ENCODE measurements at regions not wholly inside any gene's neighbourhood (a gene's known extent, or its start where the extent isn't known, plus 50 kb on each side); places are given as distances from the start of the nearest gene placed in this dataset.

DNA sequence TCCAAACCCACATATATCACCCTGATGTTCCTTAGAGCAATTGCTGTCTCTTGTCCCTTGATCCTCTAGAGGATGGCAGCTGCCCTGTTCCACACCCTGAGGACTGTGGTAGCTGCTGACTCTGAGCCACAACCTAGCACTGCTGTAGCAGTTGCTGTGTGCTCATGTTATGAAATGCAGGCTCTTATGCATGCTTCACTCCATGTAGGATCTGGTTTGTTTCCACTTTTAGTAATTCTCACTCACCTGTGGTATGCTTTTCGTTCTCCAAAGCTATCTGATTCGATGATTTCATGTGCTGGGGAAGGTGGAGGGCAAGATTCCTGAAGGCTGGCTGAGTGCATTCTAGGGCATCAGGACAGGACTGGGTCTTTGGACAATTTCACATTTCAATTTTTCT lies 649.0 kb upstream of the RAB6C start:
- Histone ChIP-seq H3K4me1 (ENCODE audit: control insufficient read depth in 5 of 5, insufficient read depth in 5 of 5, low read length in 5 of 5) (no peaks in the 10 kb centered on the region), H3K9me3 (ENCODE audit: control insufficient read depth in 5 of 5, low read length in 5 of 5) (peaks cover 0 to 5% (median 0%) of the 10 kb centered on the region in 5 donors), H3K27me3 (ENCODE audit: control insufficient read depth in 5 of 5, insufficient read depth in 4 of 5, low read length in 5 of 5) (peaks cover 0 to 1% (median 0%) of the 10 kb centered on the region in 5 donors), H3K9ac (ENCODE audit: low read length in 5 of 5) (no peak overlapping the region), H3K36me3 (ENCODE audit: control insufficient read depth in 5 of 5, insufficient read depth in 5 of 5, low read length in 5 of 5) (no peaks in the 10 kb centered on the region), H3K27ac (ENCODE audit: low read depth, low read length) (no peak overlapping the region), H3K4me3 (ENCODE audit: low read depth in 1 of 5, low read length in 5 of 5) (no peak overlapping the region)

DNA sequence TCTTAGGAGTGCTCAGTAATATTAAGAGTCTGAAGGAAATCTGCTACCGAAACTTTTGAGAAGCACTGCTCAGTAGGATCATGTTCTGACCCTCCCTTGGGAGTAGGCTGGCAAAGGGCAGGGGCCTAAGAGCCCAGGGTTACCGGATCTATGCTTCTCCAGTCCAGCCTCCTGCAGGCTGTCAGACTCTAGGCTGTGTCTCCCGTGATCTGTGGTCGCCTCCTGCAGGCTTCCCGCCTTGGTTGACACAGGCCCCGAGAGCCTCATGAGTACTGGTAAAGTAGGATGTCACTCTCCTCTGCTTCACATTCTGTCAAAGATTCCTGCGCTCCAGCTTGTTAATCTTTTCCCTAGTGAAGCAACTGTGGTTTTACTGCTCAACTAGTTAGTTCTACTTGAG lies 647.8 kb upstream of the RAB6C start:
- H3K36me3 ChIP-seq (ENCODE audit: control insufficient read depth in 5 of 5, insufficient read depth in 5 of 5, low read length in 5 of 5), result no peaks in the 10 kb centered on the region
- no peak overlapping the region for H3K9ac ChIP-seq (ENCODE audit: low read length in 5 of 5)
- no peaks in the 10 kb centered on the region for H3K4me1 ChIP-seq (ENCODE audit: control insufficient read depth in 5 of 5, insufficient read depth in 5 of 5, low read length in 5 of 5)
- H3K27me3 ChIP-seq (ENCODE audit: control insufficient read depth in 5 of 5, insufficient read depth in 4 of 5, low read length in 5 of 5), result no peaks in the 10 kb centered on the region
- H3K9me3 ChIP-seq (ENCODE audit: control insufficient read depth in 5 of 5, low read length in 5 of 5), result peaks cover 0 to 5% (median 0%) of the 10 kb centered on the region in 5 donors
- no peak overlapping the region for H3K4me3 ChIP-seq (ENCODE audit: low read depth in 1 of 5, low read length in 5 of 5)
- H3K27ac ChIP-seq (ENCODE audit: low read depth, low read length), result no peak overlapping the region

DNA sequence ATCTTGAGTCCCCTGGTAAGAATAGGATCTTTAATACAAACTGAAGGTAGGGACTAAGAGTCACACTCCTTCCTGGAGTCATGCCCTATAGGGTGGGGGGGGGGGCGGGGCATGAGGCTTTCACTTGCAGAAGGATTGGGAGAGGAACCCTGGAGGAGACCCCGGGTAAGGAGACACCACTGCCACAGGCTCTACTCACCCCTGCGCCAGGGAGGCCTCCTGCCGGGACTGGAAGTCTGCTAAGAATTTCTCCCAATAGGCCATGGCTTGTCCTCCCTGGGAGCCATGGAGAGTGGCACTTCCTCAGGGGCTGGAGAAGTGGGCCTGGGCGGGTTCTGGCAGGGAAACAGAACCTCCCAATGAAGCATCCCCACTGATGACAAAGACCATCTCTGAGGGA lies 645.3 kb upstream of the RAB6C start:
- Histone ChIP-seq H3K4me3 (ENCODE audit: low read depth in 1 of 5, low read length in 5 of 5) (no peak overlapping the region), H3K9ac (ENCODE audit: low read length in 5 of 5) (no peak overlapping the region), H3K4me1 (ENCODE audit: control insufficient read depth in 5 of 5, insufficient read depth in 5 of 5, low read length in 5 of 5) (no peaks in the 10 kb centered on the region), H3K36me3 (ENCODE audit: control insufficient read depth in 5 of 5, insufficient read depth in 5 of 5, low read length in 5 of 5) (no peaks in the 10 kb centered on the region), H3K27ac (ENCODE audit: low read depth, low read length) (no peak overlapping the region), H3K27me3 (ENCODE audit: control insufficient read depth in 5 of 5, insufficient read depth in 4 of 5, low read length in 5 of 5) (peaks cover 0 to 3% (median 0%) of the 10 kb centered on the region in 5 donors), H3K9me3 (ENCODE audit: control insufficient read depth in 5 of 5, low read length in 5 of 5) (peaks cover 0 to 5% (median 0%) of the 10 kb centered on the region in 5 donors)

DNA sequence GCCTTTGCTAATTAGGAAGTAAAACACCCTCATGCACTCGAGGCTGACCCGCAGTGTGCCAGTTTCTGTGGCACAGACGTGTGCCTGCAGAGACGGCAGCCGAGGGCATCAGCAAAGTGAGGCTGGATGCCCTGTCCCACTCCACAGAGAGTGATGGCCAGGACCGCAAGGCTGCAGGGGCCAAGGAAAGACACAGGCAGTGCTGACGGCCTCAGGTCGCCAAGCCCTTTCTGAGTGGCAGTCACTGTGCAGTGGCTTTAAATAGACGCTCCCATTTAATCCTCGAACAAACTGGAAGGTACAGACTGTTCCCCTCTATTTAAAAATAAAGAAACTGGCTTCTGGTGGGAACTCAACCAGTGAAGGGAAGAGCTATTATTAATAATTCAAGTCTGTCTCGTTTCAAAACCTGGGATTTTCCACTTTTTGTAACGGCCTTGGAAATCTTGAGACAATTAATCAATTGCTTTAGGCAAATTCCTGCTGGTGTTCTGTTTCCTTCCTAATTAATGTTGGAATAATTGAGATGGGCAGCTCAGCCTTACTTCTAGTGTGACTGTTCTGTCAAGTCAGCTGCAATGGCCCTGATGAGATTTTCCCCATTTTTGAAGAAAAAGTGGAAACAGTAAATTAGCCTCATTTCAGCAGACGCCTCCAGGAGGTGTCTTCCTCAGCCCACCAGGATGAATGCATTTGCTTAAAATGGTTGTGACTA lies 644.6 kb upstream of the RAB6C start:
- Histone ChIP-seq H3K4me1 (ENCODE audit: control insufficient read depth in 5 of 5, insufficient read depth in 5 of 5, low read length in 5 of 5) (no peaks in the 10 kb centered on the region), H3K9ac (ENCODE audit: low read length in 5 of 5) (no peak overlapping the region), H3K9me3 (ENCODE audit: control insufficient read depth in 5 of 5, low read length in 5 of 5) (peaks cover 0 to 2% (median 0%) of the 10 kb centered on the region in 5 donors), H3K36me3 (ENCODE audit: control insufficient read depth in 5 of 5, insufficient read depth in 5 of 5, low read length in 5 of 5) (no peaks in the 10 kb centered on the region), H3K4me3 (ENCODE audit: low read depth in 1 of 5, low read length in 5 of 5) (no peak overlapping the region), H3K27me3 (ENCODE audit: control insufficient read depth in 5 of 5, insufficient read depth in 4 of 5, low read length in 5 of 5) (peaks cover 0 to 3% (median 0%) of the 10 kb centered on the region in 5 donors), H3K27ac (ENCODE audit: low read depth, low read length) (no peak overlapping the region)

DNA sequence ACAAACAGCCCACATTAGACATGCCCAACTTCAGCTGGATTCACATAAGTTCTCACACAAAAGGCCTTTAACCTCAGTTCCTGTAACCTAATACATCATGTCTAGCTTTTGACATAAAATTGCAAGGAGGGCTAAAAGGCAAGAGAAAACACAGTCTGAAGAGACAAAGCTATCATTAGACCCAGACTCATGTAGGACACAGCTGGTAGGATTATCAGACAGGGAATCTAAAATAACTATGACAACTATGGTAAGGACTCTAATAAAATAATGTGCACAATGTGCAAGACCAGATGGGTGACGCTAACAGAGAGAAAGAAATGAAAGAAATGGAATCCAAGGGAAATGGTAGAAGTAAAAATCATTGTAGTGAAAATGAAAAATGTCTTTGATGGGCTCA lies 643.2 kb upstream of the RAB6C start:
- no peaks in the 10 kb centered on the region for H3K4me1 ChIP-seq (ENCODE audit: control insufficient read depth in 5 of 5, insufficient read depth in 5 of 5, low read length in 5 of 5)
- H3K4me3 ChIP-seq (ENCODE audit: low read depth in 1 of 5, low read length in 5 of 5), result no peak overlapping the region
- H3K36me3 ChIP-seq (ENCODE audit: control insufficient read depth in 5 of 5, insufficient read depth in 5 of 5, low read length in 5 of 5), result no peaks in the 10 kb centered on the region
- H3K27ac ChIP-seq (ENCODE audit: low read depth, low read length), result no peak overlapping the region
- peaks cover 0 to 3% (median 0%) of the 10 kb centered on the region in 5 donors for H3K27me3 ChIP-seq (ENCODE audit: control insufficient read depth in 5 of 5, insufficient read depth in 4 of 5, low read length in 5 of 5)
- no peak overlapping the region for H3K9ac ChIP-seq (ENCODE audit: low read length in 5 of 5)
- peaks cover 0 to 4% (median 0%) of the 10 kb centered on the region in 5 donors for H3K9me3 ChIP-seq (ENCODE audit: control insufficient read depth in 5 of 5, low read length in 5 of 5)

DNA sequence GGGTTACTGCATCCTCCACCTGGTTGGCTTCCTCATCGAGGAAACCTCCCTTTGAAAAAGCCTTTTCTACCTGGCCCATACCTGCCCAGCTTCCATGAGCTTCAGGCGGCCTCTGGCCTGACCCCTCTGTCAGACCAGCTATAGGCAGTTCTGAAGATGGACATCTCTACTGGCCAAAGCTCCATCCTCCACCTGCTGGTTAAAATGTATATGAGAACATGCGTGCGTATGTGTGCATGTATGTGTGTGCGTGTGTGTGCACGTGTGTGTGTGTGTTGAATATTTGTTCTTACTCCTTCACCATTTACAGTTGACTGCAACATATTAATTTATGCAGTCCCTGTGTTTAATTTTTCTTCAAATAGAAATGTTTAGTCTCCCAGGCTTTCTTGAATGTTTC lies 642.4 kb upstream of the RAB6C start:
- H3K4me3 ChIP-seq (ENCODE audit: low read depth in 1 of 5, low read length in 5 of 5), result no peak overlapping the region
- no peaks in the 10 kb centered on the region for H3K4me1 ChIP-seq (ENCODE audit: control insufficient read depth in 5 of 5, insufficient read depth in 5 of 5, low read length in 5 of 5)
- H3K9me3 ChIP-seq (ENCODE audit: control insufficient read depth in 5 of 5, low read length in 5 of 5), result peaks cover 0 to 4% (median 0%) of the 10 kb centered on the region in 5 donors
- peaks cover 0 to 3% (median 0%) of the 10 kb centered on the region in 5 donors for H3K27me3 ChIP-seq (ENCODE audit: control insufficient read depth in 5 of 5, insufficient read depth in 4 of 5, low read length in 5 of 5)
- no peaks in the 10 kb centered on the region for H3K36me3 ChIP-seq (ENCODE audit: control insufficient read depth in 5 of 5, insufficient read depth in 5 of 5, low read length in 5 of 5)
- no peak overlapping the region for H3K27ac ChIP-seq (ENCODE audit: low read depth, low read length)
- no peak overlapping the region for H3K9ac ChIP-seq (ENCODE audit: low read length in 5 of 5)

DNA sequence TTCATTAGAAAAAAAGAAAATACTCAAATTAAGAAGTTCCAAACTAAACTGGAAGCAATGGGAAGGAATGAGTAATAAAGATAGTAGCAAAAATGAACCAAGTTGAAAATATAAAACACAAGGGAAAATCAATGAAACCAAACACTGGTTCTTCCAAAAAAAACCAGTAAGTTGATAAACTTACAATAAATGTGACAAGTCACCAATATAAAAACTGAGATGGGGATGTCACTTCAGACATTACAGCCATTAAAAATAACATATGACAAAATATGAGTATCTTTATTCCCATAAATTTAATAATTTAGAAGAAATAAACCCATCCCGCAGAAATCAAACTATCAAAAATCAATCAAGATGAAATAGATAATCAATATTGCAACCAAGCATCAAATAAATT lies 633.9 kb upstream of the RAB6C start:
- H3K4me3 ChIP-seq (ENCODE audit: low read depth in 1 of 5, low read length in 5 of 5), result no peak overlapping the region
- H3K9ac ChIP-seq (ENCODE audit: low read length in 5 of 5), result no peak overlapping the region
- no peaks in the 10 kb centered on the region for H3K4me1 ChIP-seq (ENCODE audit: control insufficient read depth in 5 of 5, insufficient read depth in 5 of 5, low read length in 5 of 5)
- no peaks in the 10 kb centered on the region for H3K36me3 ChIP-seq (ENCODE audit: control insufficient read depth in 5 of 5, insufficient read depth in 5 of 5, low read length in 5 of 5)
- no peak overlapping the region for H3K27ac ChIP-seq (ENCODE audit: low read depth, low read length)
- no peaks in the 10 kb centered on the region for H3K27me3 ChIP-seq (ENCODE audit: control insufficient read depth in 5 of 5, insufficient read depth in 4 of 5, low read length in 5 of 5)
- H3K9me3 ChIP-seq (ENCODE audit: control insufficient read depth in 5 of 5, low read length in 5 of 5), result peaks cover 0 to 4% (median 0%) of the 10 kb centered on the region in 5 donors

DNA sequence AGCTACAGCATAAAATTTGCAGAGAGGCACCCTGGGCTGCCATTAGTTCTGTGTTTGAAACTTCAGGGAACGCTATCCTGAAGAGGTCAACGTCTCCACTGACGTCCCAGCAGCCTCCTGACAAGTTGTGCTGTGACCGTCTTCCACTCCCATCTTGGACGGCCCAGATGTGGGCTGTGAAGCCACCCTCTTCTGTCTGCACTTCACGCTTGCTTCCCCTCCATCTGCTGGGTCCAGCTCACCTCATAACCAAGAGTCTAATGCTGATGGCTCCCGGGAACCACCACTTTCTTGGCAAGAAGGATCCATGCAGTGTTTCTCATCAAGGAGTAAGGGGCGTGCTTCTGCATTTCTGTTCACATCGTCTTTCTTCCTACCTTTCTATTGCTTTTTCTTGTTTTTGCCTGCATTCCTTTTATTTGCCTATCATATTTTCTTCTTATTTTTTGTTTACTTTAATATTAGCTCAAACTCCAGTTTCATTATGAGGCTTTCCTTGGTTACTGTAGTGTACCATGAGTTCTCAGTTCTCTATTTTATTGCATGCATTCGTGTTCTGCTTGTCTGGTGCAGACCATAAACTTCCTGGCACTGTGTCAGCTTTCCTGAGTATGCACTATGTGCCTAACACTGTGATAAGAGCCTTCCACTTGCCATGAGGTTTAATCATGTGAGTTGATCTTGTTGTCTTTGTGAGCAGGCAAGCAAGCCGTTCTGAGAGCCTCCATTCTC lies 631.8 kb upstream of the RAB6C start:
- Histone ChIP-seq H3K4me3 (ENCODE audit: low read depth in 1 of 5, low read length in 5 of 5) (no peak overlapping the region), H3K27ac (ENCODE audit: low read depth, low read length) (no peak overlapping the region)

DNA sequence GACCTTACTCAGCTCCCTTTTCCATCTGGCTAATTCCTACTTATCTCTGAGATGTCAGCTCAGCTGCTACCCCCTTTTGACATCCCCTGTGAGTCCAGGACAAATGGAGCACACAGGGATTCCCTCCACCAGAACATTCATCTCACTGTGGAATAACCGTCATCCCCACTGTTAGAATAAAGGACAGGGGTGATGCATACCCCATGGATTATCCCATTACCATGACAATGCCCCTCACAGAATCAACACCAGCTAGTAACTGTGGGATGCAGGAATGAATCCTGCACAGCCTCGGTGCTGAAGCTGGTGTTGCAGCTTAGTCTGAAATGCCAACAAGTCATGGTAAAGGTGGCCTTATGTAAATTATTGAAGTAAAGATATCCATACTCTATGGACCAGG lies 624.8 kb upstream of the RAB6C start:
- no peaks in the 10 kb centered on the region for H3K36me3 ChIP-seq (ENCODE audit: control insufficient read depth in 5 of 5, insufficient read depth in 5 of 5, low read length in 5 of 5)
- H3K4me1 ChIP-seq (ENCODE audit: control insufficient read depth in 5 of 5, insufficient read depth in 5 of 5, low read length in 5 of 5), result no peaks in the 10 kb centered on the region
- no peaks in the 10 kb centered on the region for H3K9me3 ChIP-seq (ENCODE audit: control insufficient read depth in 5 of 5, low read length in 5 of 5)
- no peak overlapping the region for H3K9ac ChIP-seq (ENCODE audit: low read length in 5 of 5)
- no peaks in the 10 kb centered on the region for H3K27me3 ChIP-seq (ENCODE audit: control insufficient read depth in 5 of 5, insufficient read depth in 4 of 5, low read length in 5 of 5)
- H3K4me3 ChIP-seq (ENCODE audit: low read depth in 1 of 5, low read length in 5 of 5), result no peak overlapping the region
- H3K27ac ChIP-seq (ENCODE audit: low read depth, low read length), result no peak overlapping the region

More for the DNA sequence above, 631.8 kb upstream of the RAB6C start:
- no peak overlapping the region for H3K9ac ChIP-seq (ENCODE audit: low read length in 5 of 5)
- no peaks in the 10 kb centered on the region for H3K27me3 ChIP-seq (ENCODE audit: control insufficient read depth in 5 of 5, insufficient read depth in 4 of 5, low read length in 5 of 5)
- no peaks in the 10 kb centered on the region for H3K9me3 ChIP-seq (ENCODE audit: control insufficient read depth in 5 of 5, low read length in 5 of 5)
- no peaks in the 10 kb centered on the region for H3K36me3 ChIP-seq (ENCODE audit: control insufficient read depth in 5 of 5, insufficient read depth in 5 of 5, low read length in 5 of 5)
- H3K4me1 ChIP-seq (ENCODE audit: control insufficient read depth in 5 of 5, insufficient read depth in 5 of 5, low read length in 5 of 5), result no peaks in the 10 kb centered on the region

DNA sequence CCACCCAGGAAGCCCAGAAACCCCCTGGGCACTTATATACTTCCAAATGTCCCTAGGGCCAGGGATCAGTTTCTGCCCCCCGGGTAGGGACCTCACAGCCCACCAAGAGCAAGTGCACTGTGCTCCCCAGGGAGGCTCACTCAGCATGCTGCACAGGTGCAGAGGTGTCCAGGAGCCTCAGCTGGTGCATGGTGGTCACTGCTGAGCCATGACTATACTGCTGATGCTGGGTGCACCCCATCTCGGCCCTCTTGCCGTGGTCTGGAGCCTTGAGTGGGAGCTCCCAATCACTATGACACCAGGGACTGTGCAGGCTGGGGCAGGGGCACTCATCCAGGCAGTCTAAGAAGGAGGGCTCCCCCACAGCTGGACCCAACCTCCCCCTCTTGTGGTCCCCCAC lies 617.8 kb upstream of the RAB6C start:
- H3K9ac ChIP-seq (ENCODE audit: low read length in 5 of 5), result no peak overlapping the region
- H3K27me3 ChIP-seq (ENCODE audit: control insufficient read depth in 5 of 5, insufficient read depth in 4 of 5, low read length in 5 of 5), result peaks cover 0 to 5% (median 0%) of the 10 kb centered on the region in 5 donors
- no peaks in the 10 kb centered on the region for H3K36me3 ChIP-seq (ENCODE audit: control insufficient read depth in 5 of 5, insufficient read depth in 5 of 5, low read length in 5 of 5)
- H3K9me3 ChIP-seq (ENCODE audit: control insufficient read depth in 5 of 5, low read length in 5 of 5), result no peaks in the 10 kb centered on the region
- no peak overlapping the region for H3K4me3 ChIP-seq (ENCODE audit: low read depth in 1 of 5, low read length in 5 of 5)
- H3K4me1 ChIP-seq (ENCODE audit: control insufficient read depth in 5 of 5, insufficient read depth in 5 of 5, low read length in 5 of 5), result no peaks in the 10 kb centered on the region
- no peak overlapping the region for H3K27ac ChIP-seq (ENCODE audit: low read depth, low read length)
